ENCODE measurements at regions not wholly inside any gene's neighbourhood (a gene's known extent, or its start where the extent isn't known, plus 50 kb on each side); places are given as distances from the start of the nearest gene placed in this dataset.

DNA sequence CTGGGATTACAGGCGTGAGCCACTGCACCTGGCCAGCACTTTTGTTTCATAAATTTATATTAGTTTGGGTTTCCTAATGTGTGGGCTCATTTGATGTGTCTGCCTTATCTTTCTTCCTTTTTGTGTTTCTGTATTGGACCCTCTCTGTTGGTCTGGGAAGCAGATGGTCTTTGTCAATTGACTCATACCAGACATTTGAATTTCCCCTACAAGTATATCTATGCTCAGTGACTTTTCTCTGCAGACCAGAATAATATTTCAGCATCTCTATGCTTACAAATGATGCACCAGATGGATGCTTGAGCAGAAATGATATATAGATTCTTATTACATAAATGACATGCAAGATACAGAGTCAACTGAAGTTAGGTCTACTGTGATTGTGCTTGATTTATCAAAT lies 329.9 kb upstream of the SLCO3A1 start:
- no peak for DNase-seq

DNA sequence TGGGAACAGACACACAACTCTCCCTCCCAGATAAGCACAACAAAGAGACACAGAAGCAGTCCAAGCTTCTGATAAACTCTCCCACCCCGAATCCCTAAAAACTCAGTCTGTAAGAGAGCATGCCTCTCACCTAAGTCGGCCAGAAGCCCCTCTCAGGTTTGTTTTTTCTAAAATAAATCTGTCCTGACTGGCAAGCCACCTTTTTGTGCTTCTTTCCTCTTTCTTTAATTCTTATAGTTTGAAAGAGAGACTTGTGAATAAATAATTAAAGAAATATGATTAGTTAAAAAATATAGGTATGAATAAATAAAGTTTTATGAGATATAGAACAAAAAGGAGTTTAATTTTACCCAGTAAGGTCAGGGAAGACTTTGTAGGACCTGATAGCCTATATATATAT lies 329.0 kb upstream of the SLCO3A1 start:
- no peak for DNase-seq

DNA sequence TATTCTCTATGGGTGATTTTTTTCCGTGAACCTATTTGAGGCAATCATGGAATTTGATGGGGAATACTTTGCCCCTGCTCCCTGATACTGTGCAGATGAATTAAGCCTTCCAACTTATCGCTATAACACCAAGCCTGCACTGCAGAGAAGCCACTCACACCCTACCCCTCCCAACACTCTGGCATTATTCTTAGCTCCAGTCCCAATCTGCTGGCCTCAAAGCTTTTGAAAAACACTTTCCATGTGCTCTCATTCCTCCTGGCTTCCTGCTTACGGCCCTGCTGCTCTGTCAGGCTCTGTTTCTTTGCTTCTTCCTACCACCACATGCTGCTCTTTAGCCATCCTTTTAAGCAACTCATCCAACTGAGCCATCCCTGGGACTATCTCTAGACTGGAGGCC lies 327.8 kb upstream of the SLCO3A1 start:
- no peak for DNase-seq

DNA sequence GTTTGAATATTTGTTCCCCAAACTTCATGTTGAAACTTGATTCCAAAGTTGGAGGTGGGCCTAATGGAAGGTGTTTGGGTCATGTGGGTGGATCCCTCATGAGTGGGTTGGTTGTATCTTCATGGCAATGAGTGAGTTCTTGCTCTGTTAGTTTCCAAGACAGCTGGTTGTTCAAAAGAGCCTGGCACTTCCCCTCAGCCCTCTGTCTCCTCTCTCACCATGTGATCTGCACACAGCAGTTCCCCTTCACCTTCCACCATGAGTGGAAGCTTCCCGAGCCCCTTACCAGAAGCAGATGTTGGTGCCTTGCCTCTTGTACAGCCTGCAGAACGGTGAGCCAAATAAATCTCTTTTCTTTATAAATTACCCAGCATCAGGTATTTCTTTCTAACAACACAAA lies 327.1 kb upstream of the SLCO3A1 start:
- DNase-seq, result no peak

DNA sequence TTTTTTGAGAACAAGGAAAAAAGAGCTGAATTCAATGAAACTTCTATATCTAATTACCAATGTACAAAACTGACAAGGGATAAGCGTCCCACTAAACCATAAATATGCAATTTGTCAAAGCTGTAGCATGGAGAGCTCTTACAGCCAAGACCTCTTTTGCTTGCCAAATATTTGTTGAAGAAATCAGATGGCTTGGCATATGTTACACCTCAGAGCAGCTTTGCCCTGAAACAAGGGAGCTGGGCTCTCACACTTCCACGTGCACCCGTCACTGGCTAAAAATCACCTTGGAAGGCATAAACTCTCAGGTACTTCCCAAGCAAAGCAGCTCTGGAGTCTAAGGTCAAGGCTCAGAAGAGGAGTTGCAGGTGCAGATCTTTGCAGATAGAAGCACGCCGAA lies 324.7 kb upstream of the SLCO3A1 start:
- no peak for DNase-seq

DNA sequence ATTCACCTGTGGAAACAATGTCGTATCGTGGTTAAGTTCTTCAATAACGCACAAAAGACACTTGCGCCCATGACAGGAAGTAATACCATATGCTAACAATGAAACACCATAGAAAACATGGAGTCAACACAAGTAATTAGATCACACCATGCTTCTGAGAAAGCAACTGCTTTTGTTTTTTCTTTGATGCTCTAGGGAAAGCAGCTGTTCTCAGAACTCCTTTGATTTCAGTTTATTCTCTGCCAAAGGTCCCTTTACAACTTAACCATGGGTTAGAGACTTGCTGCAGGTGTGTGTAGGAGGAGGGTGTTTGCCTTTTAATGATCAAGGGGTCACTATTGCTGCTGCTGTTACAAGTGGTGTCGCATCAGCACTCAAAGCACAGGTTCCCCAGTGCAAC lies 324.0 kb upstream of the SLCO3A1 start:
- no peak for DNase-seq

DNA sequence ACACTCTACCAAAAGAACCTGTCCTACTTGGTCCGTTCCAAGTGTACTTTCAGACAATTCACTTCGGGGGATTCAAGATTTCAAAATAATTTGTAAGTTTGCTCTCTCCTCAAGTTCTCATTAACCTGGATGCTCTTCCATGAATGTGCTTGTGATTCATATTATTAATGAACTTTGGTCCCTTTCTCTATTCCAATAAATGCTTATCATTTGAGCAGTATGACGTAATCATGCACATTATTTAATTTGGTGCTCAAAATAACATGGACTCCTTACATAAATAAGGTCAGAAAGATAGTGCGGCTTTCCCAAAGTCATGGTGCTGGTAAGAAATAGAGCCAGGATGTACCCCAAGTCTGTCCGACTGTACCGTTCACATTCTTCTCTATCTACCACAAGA lies 323.2 kb upstream of the SLCO3A1 start:
- no peak for DNase-seq

DNA sequence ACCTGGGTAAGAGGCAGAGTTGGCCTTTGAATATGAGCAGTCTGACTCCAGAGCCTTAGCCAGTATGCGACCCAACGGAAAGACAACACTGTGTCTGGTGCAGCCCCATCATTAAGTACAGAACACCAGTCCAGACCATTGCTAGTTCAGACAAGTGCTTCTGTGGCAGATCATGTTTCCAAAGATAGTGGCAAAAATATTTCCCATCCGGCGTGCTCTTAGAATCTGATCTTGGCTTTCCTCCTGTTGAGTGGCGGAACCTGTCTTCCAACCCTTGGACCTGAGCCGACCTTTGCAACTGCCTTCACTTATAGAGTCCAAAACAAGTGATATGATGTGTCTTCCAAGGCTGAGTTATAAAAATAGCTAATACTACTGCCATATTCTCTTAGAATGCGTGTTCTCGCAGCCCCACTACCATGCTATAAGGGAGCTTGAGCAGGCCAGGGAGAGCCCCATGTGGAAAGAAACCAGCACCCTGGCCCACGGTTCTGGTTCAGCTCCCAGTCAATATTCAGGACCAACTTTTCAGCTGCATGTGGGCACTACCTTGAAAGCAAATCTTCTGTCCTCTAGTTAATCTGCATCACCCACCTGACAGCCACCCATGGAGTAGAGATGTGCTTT lies 322.4 kb upstream of the SLCO3A1 start:
- DNase-seq, result no peak

DNA sequence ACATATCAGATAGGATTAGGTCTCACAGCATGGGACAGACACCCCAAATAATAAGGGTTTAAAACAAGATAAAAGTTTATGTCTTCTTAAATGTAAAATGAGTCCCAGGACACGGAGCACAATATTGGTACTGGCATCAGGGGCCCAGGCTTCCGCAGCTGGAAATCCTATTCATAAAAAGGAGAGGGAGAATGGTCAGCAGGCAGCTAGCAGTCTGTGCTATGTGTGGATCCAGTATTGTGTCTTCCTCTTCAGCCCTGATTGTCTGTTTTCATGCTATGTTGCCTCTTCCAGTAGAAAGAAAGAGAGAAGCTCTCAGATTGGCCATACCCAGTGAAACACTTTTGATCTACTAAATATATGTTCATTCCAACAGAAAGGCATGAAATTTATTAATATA lies 319.3 kb upstream of the SLCO3A1 start:
- DNase-seq, result no peak

DNA sequence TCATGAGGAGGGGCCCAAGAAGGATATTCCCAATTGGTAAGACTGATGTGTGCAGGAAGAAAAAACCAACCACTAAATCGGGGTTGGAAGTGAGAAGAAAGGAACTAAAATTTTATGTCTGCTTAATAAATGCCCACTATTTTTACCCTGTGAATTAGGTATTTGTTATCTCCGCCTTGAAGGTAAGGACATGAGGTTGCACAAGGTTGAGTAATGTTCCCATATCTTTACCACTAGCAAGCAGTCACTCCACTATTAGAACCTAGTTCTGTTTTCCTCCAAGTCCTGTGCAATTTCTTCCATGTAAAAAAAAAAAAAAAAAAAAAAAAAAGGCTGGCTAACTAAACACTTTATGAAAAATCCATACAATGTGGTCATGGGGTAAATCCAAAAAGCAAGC lies 318.5 kb upstream of the SLCO3A1 start:
- DNase-seq, result no peak

DNA sequence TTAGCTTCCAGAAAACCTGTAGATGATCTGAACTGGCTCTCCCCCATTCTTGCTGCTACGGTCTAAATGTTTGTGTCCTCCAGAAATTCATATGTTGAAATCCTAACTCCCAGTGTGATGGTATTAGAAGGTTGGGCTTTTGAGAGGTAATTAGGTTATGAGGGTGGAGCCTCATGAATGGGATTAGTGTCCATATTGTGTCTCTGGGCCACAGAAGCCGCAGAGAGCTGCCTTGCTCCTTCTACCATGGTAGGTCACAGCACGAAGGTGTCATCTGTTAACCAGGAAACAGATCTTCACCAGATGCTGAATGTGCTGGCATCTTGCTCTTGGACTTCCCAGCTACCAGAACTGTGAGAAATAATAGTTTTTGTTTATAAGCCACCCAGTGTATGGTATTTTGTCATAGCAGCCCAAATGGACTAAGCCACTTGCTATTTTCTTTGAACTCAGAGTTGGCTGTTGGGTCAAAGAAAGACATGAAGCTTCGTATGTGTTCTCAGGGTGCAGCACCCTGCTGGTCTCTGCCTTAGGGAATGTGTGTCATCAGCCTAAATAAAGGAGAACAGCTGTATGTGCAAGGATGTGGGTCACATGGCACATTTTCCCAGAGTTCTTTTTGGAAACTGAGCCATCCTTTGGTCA lies 317.5 kb upstream of the SLCO3A1 start:
- peak; percentile 28 for DNase-seq

DNA sequence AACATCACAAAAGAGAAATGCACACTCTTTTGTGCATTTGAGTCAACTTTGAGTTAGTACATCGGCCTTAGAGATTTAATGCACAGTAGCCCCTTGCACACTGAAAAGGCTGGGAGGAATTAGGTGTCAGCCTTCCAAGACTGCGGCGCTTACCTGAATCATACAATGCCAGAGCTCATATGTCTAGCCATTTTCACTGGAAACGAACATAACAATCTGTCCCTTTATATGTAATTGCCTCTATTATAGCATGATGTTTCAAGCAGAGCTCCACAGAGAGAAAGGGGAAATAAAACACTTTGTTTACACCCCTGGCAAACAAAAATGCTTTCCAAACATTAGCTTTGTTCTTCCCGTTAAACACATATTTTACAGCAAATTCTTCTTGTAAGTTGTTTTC lies 315.7 kb upstream of the SLCO3A1 start:
- DNase-seq, result peak; percentile 22

DNA sequence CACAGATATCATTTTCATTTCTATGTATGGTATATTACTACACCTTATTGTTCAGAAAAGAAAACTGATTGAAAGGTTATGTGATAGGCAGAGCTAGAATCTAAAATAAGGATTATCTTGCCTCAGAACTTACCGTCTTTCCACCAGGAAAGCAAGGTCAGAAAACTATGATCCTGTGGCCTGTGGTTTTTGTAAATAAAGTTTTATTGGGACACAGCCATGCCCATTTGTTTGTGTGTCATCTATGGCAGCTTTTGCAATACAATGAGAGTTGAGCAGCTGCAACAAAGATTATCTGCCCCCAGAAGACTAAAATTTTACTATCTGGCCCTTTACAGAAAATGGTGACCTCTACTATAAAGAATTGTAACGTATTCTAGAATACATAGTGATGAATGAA lies 314.7 kb upstream of the SLCO3A1 start:
- DNase-seq, result no peak

DNA sequence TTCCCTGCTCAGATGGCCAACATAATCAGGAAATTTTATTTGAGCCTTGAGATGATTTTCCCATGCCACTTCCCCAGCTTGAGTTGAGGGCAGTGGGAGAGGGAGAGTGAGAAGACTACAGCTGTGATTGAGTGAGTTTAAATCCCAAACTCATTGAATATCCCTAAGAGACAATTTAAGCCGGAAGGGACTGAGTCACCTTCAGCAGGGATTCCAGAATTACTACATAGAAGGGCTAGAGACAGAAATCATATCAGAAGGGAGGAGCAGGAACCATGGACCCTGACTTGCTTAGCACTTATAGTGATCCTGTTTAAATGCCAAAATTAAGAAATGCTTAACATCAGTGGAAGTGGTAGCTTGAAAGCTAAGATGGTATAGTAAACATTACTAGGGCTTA lies 312.2 kb upstream of the SLCO3A1 start:
- DNase-seq, result peak; percentile 17

DNA sequence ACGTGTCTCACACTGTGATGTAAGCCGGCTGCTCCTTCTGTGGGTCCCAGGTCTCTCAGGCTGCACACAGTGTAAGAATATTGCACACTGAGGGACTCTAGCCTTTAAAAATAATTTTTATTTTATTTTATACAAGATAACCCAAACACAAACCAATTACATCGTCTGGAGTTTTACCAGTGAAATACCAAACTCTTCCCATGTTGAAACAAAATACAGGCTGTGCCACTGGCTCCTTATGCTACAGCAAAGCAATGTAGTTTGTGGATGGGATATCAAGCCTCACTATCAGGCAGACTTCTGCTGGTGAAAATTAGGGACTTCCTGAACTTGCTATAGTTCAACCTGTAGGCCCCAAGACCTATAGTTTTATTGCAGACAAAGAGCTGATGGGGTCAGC lies 311.3 kb upstream of the SLCO3A1 start:
- no peak for DNase-seq

DNA sequence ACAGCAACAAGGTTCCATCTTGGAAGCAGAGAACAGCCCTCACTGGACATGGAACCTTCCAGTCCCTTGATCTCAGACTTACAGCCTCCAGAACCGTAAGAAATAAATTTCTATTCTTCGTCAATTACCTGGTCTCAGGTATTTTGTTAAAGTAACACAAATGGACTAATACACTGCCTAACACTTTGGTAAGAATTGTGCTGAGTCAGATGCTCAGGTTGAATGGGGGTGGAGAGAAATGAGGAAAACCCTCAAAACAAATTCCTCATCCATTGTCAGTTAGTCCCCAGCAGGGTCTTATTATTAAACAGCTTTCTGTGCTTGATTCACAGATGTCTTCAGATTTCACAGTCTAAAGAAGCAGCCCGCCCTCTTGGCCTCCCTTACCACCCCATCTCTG lies 306.2 kb upstream of the SLCO3A1 start:
- DNase-seq, result no peak

DNA sequence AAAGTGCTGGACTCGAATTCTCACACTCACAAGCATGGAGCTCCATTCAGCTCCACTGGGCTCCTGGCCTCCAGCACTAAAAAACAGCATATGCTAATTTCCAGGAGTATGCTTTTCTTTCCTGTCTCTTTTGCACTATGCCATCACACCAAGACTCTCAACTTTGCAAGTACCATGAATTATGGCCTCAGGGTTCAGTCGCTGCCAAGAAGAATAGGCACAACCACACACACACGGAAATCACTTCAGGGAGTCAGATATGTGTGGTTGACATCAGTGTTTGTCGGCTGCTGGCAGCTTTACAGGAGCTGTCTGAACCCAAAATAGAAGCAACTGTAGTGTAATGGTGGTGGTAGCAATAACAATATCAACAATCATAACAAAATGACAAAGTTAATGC lies 305.0 kb upstream of the SLCO3A1 start:
- DNase-seq, result no peak

DNA sequence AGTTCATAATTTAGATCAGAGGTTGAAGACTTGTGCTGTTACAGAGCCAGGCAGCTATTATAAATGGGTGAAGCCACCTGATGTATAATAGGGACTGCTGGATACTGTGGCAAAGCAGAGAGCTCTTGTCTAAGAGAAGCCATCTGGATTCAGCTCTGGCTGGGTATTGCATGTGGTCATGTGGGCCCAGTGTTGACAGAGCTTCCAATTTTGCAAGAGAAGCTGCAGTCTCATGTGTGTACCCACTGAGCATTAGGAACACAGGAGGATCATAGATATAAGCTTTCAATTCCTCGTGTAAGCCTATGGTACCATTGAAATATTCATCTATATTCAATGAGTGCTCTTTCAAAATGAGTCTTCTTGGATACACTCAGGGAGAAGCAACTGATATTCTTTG lies 303.9 kb upstream of the SLCO3A1 start:
- no peak for DNase-seq

DNA sequence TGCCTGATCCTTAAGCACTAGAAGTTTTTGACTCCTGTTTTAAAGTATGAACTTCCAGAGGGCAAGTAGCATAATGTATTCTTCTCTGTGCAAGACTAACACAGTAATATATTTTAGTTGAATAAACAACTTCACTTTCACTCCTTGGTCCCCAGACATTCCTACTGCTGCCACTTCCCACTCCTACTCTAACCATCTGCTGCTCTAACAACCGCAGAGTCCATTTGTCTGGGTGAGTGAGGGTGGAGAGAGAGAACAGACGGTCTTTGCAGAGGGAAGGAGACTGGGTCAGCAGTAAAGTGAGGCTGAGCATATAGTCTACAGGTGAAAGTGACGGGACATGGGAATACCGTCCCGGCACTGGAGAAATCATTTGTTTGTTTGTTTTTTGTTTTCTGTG lies 301.0 kb upstream of the SLCO3A1 start:
- DNase-seq, result no peak

DNA sequence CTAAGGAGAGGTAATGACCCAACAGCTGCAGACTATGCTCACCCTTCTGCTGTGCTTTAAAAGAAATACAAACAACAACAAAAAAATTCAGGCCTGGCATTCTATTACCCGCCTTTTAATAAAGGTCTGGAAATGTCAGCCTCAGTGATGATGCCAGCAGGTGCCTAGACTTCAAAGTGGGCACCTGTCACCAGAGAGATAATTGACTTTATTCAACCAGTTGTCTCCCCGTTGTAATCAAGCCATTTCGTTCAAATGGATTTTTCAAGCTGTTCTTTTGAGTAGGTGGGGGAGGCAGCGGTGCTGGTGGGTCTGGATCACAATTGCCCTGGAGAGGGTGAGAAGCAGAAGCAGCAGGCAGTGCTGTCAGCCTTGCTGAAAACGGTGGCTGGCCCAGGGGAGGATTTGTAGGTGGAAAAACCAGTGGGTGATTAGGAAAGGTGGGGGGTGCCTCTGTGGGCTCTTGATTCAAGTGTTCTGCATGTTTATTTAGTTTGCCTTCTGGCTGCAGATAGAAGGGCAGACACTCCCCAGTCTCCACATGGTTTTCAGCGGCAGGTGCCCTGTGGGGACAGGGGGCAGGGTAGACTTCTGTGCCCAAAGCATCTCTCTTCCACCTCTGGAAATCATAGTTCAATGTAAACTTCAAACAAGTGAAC lies 300.2 kb upstream of the SLCO3A1 start:
- no peak for DNase-seq

DNA sequence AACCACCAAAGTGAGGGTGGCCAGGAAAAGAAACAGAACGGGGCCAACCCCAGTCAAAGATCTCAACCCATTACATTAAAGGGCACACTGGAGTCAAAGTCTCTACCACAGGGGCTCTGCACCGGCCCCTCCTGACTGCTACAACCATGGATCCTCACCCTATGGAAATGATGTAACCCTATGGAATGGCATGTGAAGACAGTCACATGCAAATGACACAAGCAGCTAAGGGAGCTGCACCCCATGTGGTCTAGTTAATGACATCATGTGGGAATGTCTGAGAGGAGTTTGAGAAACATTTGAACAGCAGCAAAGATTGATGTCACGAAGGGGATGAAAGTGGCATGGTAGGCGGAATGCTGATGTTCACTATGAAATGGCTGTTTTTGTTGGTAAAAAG lies 298.2 kb upstream of the SLCO3A1 start:
- DNase-seq, result peak; percentile 45

DNA sequence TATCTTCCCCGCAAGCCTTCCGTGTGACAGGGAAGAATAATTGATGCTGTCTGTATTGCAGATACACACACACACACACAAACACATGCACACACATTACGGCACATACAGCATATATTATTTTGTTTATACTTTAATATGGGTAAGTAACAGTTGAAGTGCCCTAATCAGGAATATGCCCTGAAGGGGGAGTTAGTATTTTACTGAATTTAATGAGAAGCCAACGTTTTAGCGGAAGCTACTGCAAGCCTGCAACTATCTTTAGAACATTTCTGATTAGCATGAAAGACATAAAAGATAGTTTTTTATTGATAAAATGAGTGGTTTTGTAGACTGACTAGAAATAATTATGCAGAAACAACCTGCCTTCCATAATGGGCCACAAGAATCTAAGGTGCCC lies 296.6 kb upstream of the SLCO3A1 start:
- no peak for DNase-seq

DNA sequence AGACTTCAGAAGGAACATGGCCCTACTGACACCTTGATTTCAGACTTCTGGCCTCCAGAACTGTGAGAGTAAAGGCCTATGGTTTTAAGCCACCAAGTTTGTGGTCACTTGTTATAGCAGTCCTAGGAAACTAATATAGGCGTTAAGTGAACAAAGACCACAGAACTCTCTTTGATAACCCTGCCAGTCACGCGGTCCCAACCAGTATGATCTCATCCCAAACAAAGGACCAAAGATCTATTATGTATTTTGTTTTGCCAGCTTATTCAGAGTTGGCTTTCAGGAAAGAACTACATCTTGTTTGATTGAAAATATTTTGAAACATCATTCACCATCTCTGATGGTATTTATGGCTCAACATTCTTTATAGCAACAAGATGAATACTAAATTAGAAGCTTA lies 294.4 kb upstream of the SLCO3A1 start:
- no peak for DNase-seq

DNA sequence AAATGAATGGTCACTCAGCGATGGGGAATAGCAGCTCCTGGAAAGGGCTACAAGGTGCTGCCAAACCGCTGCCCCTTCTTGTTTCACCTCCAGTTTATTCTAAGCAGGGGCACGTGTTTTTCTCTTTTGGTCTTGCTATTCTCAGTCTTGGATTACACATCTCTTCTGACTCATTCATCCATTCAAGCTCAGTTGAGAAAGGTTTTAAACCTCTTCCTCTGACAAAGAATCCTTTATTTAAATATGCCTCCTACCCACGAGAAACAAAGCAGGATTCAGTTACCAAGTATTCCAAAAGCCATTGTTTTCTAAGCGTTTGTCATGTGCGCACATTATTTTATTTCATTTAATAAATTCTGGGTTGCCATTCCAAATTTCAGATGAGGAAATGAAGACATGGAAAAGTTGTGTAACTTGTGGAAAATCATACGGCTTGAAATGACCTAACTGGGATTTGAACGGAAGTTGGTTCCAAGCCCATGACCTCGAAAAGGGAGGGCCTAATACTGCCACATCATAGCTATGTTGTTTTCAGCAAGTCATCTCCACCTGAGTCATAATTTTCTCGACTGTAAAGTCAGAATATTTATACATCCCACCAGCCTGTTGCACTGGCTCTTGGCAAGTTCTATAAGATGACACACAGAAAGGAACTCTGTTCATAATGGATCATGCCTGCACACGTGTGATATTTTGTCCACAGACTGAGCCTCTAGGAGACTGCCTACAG lies 292.0 kb upstream of the SLCO3A1 start:
- DNase-seq, result peak; percentile 94

Data from fibroblast of skin of right quadriceps (primary cell).